OCI-LY1 (cell line): ENCODE measurements at regions not wholly inside any gene's neighbourhood (a gene's known extent, or its start where the extent isn't known, plus 50 kb on each side); places are given as distances from the start of the nearest gene placed in this dataset.

Experiments
- H2AFZ ChIP-seq: fragments of 200-600 bp; sonication (generic), shearing (Covaris generic); 2 replicates; pipeline ENCODE4 v1.6.0; 2014; ENCODE audit warnings: antibody characterized with exemption, mild to moderate bottlenecking, low read length
- H3F3A ChIP-seq: fragments of 200-600 bp; sonication (generic), shearing (Covaris generic); 2 replicates; pipeline ENCODE4 v1.6.0; 2014; ENCODE audit warnings: mild to moderate bottlenecking, antibody characterized with exemption, low read length, moderate library complexity; ENCODE audit not compliant: insufficient read depth
- H3K27ac ChIP-seq: fragments of 200-600 bp; sonication (generic); 2 replicates; pipeline ENCODE4 v1.5.1; 2014; ENCODE audit warnings: low read length, mixed run types, mild to moderate bottlenecking, low read depth; ENCODE audit not compliant: poor library complexity, severe bottlenecking
- H3K27me3 ChIP-seq: fragments of 200-600 bp; sonication (generic); 2 replicates; pipeline ENCODE4 v1.6.0; 2014; ENCODE audit warnings: antibody characterized with exemption, mild to moderate bottlenecking, low read length, moderate library complexity; ENCODE audit not compliant: insufficient read depth
- H3K36me3 ChIP-seq: fragments of 200-600 bp; sonication (generic); 2 replicates; pipeline ENCODE4 v1.6.1; 2014; ENCODE audit warnings: mild to moderate bottlenecking, antibody characterized with exemption, low read length, moderate library complexity, mixed read lengths; ENCODE audit not compliant: insufficient read depth
- H3K4me1 ChIP-seq: fragments of 200-600 bp; sonication (generic); 2 replicates; pipeline ENCODE4 v1.5.1; 2014; ENCODE audit warnings: mild to moderate bottlenecking, low read length, moderate library complexity; ENCODE audit not compliant: insufficient read depth, severe bottlenecking
- H3K4me2 ChIP-seq: fragments of 200-600 bp; sonication (generic), shearing (Covaris generic); 2 replicates; pipeline ENCODE4 v1.6.1; 2014; ENCODE audit warnings: low read length
- H3K4me3 ChIP-seq: fragments of 200-600 bp; sonication (generic); 2 replicates; pipeline ENCODE4 v1.5.1; 2014; ENCODE audit warnings: low read length, low read depth, mild to moderate bottlenecking, mixed read lengths; ENCODE audit not compliant: poor library complexity, severe bottlenecking
- H3K79me2 ChIP-seq: fragments of 200-600 bp; shearing (Covaris generic); 2 replicates; pipeline ENCODE4 v1.6.1; 2016; ENCODE audit warnings: mixed run types, low read length, mixed read lengths; ENCODE audit not compliant: insufficient read depth
- H3K9ac ChIP-seq: fragments of 200-600 bp; sonication (generic), shearing (Covaris generic); 2 replicates; pipeline ENCODE4 v1.6.1; 2014; ENCODE audit warnings: mild to moderate bottlenecking, low read length, mixed read lengths
- H3K9me2 ChIP-seq: fragments of 200-600 bp; sonication (generic), shearing (Covaris generic); 2 replicates; pipeline ENCODE4 v1.6.1; 2014; ENCODE audit warnings: low read depth, mild to moderate bottlenecking, low read length, mixed read lengths
- H3K9me3 ChIP-seq: fragments of 200-600 bp; shearing (Covaris generic); 2 replicates; pipeline ENCODE4 v1.6.1; 2014; ENCODE audit warnings: low read length, mixed read lengths
- H4K20me1 ChIP-seq: fragments of 200-600 bp; sonication (generic), shearing (Covaris generic); 2 replicates; pipeline ENCODE4 v1.6.0; 2016; ENCODE audit warnings: mild to moderate bottlenecking, low read length; ENCODE audit not compliant: insufficient read depth
- CTCF ChIP-seq: fragments of 200-600 bp; sonication (generic), shearing (Covaris generic); IDR thresholded peaks from 2 replicates; pipeline ENCODE4 v1.5.1; 2017; ENCODE audit warnings: mild to moderate bottlenecking, antibody characterized with exemption, low read length, moderate library complexity, mixed read lengths
- EZH2 ChIP-seq: fragments of 200-600 bp; sonication (generic), shearing (Covaris generic); IDR thresholded peaks from 2 replicates; pipeline ENCODE4 v1.8.0; 2017; ENCODE audit warnings: borderline replicate concordance, mixed run types, mild to moderate bottlenecking, antibody characterized with exemption, low read length, moderate library complexity, mixed read lengths

GRCh38 chr1:228982637-228983036 is 247.4 kb downstream of the RHOU start:
- no peak for TF ChIP-seq CTCF
- TF ChIP-seq EZH2, result no peak
- H3K4me3 ChIP-seq, result no peak overlapping the region
- H3K9me3 ChIP-seq, result no peaks in the 10 kb centered on the region
- H2AFZ ChIP-seq, result no peak overlapping the region
- no peak overlapping the region for H3K27ac ChIP-seq
- H3K79me2 ChIP-seq, result no peaks in the 10 kb centered on the region
- no peaks in the 10 kb centered on the region for H3F3A ChIP-seq
- no peaks in the 10 kb centered on the region for H4K20me1 ChIP-seq
- H3K9ac ChIP-seq, result no peak overlapping the region
- H3K4me2 ChIP-seq, result no peak overlapping the region
- H3K9me2 ChIP-seq, result no peaks in the 10 kb centered on the region
- H3K36me3 ChIP-seq, result no peaks in the 10 kb centered on the region
- H3K27me3 ChIP-seq, result 0 out of 2 replicates have a peak, but pooled peaks cover 3% of the 10 kb centered on the region
- H3K4me1 ChIP-seq, result no peaks in the 10 kb centered on the region

DNA sequence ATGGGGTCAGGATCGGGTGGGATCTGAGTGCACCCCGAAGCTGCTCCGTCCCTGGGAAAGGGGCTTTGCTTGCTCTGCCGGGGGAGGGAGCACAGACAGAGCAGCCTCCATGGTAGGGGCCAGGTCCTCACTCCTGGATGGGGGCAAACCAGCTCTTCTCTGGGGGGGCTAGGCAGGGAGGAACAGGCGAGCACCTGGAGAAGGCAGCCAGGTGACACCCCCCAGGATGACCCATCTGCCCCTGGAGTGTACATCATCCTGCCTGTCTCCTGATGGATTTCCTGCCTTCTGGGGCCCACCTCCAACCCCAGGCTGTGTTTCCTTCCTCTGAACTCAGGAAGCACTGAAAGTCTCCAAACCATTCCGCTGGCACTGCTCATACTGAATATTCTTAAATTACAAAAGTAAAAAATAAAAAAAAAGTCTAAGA is 248.0 kb downstream of the RHOU start:
- Histone ChIP-seq H4K20me1 (no peaks in the 10 kb centered on the region), H3K9me2 (no peaks in the 10 kb centered on the region), H2AFZ (no peak overlapping the region), H3K9ac (no peak overlapping the region), H3K27me3 (0 out of 2 replicates have a peak, but pooled peaks cover 3% of the 10 kb centered on the region), H3K9me3 (no peaks in the 10 kb centered on the region), H3K4me2 (no peak overlapping the region), H3K4me3 (no peak overlapping the region), H3F3A (no peaks in the 10 kb centered on the region), H3K4me1 (no peaks in the 10 kb centered on the region), H3K36me3 (no peaks in the 10 kb centered on the region), H3K27ac (no peak overlapping the region), H3K79me2 (no peaks in the 10 kb centered on the region)
- TF ChIP-seq EZH2 (no peak), CTCF (no peak)

- H3K36me3 ChIP-seq, result no peaks in the 10 kb centered on the region
- H3F3A ChIP-seq, result no peaks in the 10 kb centered on the region
- no peaks in the 10 kb centered on the region for H3K79me2 ChIP-seq
- no peak overlapping the region for H3K4me3 ChIP-seq
- 0 out of 2 replicates have a peak, but pooled peaks cover 3% of the 10 kb centered on the region for H3K27me3 ChIP-seq
- no peak overlapping the region for H2AFZ ChIP-seq
- TF ChIP-seq CTCF (no peak), EZH2 (no peak)
- no peaks in the 10 kb centered on the region for H3K9me3 ChIP-seq
- H3K4me1 ChIP-seq, result no peaks in the 10 kb centered on the region
- H3K9ac ChIP-seq, result no peak overlapping the region
- H3K9me2 ChIP-seq, result no peaks in the 10 kb centered on the region
- H4K20me1 ChIP-seq, result no peaks in the 10 kb centered on the region
- H3K27ac ChIP-seq, result no peak overlapping the region
- no peak overlapping the region for H3K4me2 ChIP-seq
Observed at GRCh38 chr1:228983661-228984060, 248.4 kb downstream of the RHOU start.
